ENCODE measurements at regions not wholly inside any gene's neighbourhood (a gene's known extent, or its start where the extent isn't known, plus 50 kb on each side); places are given as distances from the start of the nearest gene placed in this dataset.

DNA sequence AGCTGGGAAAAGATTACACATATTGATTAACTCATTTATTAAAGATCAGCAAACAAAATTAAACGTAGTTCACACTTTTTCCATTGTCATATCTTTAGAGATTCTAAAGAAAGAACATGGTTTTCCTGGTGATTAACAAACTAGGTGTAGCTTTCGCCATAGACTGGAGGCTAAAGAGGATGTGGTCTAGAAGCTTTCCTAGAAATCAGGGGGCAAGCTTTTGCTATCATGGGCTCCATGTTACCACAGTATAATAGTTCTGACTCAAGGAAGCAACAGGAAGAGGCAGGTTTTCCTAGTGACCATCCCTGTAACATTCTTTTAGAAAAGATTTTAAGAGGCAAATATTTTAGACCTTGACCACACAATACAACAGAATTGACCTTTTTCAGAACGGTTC lies 232.7 kb downstream of the METTL4 start:
- TF ChIP-seq, protein P1, sequence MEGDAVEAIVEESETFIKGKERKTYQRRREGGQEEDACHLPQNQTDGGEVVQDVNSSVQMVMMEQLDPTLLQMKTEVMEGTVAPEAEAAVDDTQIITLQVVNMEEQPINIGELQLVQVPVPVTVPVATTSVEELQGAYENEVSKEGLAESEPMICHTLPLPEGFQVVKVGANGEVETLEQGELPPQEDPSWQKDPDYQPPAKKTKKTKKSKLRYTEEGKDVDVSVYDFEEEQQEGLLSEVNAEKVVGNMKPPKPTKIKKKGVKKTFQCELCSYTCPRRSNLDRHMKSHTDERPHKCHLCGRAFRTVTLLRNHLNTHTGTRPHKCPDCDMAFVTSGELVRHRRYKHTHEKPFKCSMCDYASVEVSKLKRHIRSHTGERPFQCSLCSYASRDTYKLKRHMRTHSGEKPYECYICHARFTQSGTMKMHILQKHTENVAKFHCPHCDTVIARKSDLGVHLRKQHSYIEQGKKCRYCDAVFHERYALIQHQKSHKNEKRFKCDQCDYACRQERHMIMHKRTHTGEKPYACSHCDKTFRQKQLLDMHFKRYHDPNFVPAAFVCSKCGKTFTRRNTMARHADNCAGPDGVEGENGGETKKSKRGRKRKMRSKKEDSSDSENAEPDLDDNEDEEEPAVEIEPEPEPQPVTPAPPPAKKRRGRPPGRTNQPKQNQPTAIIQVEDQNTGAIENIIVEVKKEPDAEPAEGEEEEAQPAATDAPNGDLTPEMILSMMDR (IDR thresholded peaks at IDR 0.05): no peak
- TF ChIP-seq POLR2A (IDR thresholded peaks at IDR 0.05) (no peak), POLR2AphosphoS5 (IDR thresholded peaks at IDR 0.05) (no peak), EP300 (IDR thresholded peaks at IDR 0.05) (no peak)

Measured in stomach (tissue), 4 donors.